Omental fat pad (tissue), 3 donors: ENCODE measurements at regions not wholly inside any gene's neighbourhood (a gene's known extent, or its start where the extent isn't known, plus 50 kb on each side); places are given as distances from the start of the nearest gene placed in this dataset.
"Not testable (repeated sequence)": the region's sequence is repeated elsewhere in the genome, so short reads cannot be mapped to it uniquely, and the experiment has no call there.

Source experiments
- ATAC-seq: fragments of 150-250 bp; one replicate; pipeline ENCODE4 v1.9.1; 2016; ENCODE audit warnings: mild to moderate bottlenecking, moderate library complexity; ENCODE audit not compliant: low FRiP score
- DNase-seq: peaks from one replicate; pipeline ENCODE4 v3.0.0-alpha.2; 2019; ENCODE audit warnings: low spot score
- CTCF ChIP-seq, 3 donors: fragments of 450-650 bp; IDR thresholded peaks; one replicate each; pipeline ENCODE4 v1.5.1; 2016 to 2017; ENCODE audit warnings: antibody characterized with exemption in 3 of 3, mild to moderate bottlenecking in 3 of 3, moderate library complexity in 2 of 3

- no peak for TF ChIP-seq CTCF (IDR thresholded peaks at IDR 0.05)
- DNase-seq (no peak), ATAC-seq (no peak)
Measured at GRCh38 chr1:213596729-213597128, 391.0 kb upstream of the PROX1 start.

- TF ChIP-seq CTCF (IDR thresholded peaks at IDR 0.05), result no peak
- DNase-seq (no peak), ATAC-seq (no peak)
Measured at GRCh38 chr1:213598263-213598662, 389.5 kb upstream of the PROX1 start.

GRCh38 chr1:213600879-213601278 is 386.9 kb upstream of the PROX1 start:
- DNase-seq (no peak), ATAC-seq (no peak)
- TF ChIP-seq CTCF (IDR thresholded peaks at IDR 0.05), result no peak

GRCh38 chr1:213601705-213602104 is 386.1 kb upstream of the PROX1 start:
- DNase-seq, ATAC-seq: not testable (repeated sequence)

GRCh38 chr1:213602796-213603486 is 384.8 kb upstream of the PROX1 start:
- no peak for DNase-seq
- ATAC-seq, result no peak
- TF ChIP-seq CTCF (IDR thresholded peaks at IDR 0.05), result no peak

GRCh38 chr1:213604477-213604876 is 383.3 kb upstream of the PROX1 start:
- ATAC-seq (no peak), DNase-seq (no peak)
- no peak for TF ChIP-seq CTCF (IDR thresholded peaks at IDR 0.05)

- DNase-seq, result no peak
- no peak for ATAC-seq
- no peak for TF ChIP-seq CTCF (IDR thresholded peaks at IDR 0.05)
Measured at GRCh38 chr1:213605732-213606131, 382.0 kb upstream of the PROX1 start.
